ENCODE measurements at regions not wholly inside any gene's neighbourhood (a gene's known extent, or its start where the extent isn't known, plus 50 kb on each side); places are given as distances from the start of the nearest gene placed in this dataset.

- intact Hi-C loops (cut with DNase I), result no loop called here
- no peaks in the 10 kb centered on the region for H3K9me3 ChIP-seq
- DNase-seq (no peak), ATAC-seq (peak; percentile 47)
- H3K36me3 ChIP-seq, result no peaks in the 10 kb centered on the region
- H3K27me3 ChIP-seq, result no peaks in the 10 kb centered on the region
- no peaks in the 10 kb centered on the region for H3K4me1 ChIP-seq
- TF ChIP-seq CTCF (IDR thresholded peaks at IDR 0.05), result no peak
- no peak overlapping the region for H3K27ac ChIP-seq
- no peak overlapping the region for H3K4me3 ChIP-seq
Observed at GRCh38 chr15:95887666-95888390, 442.7 kb upstream of the NR2F2 start.

GRCh38 chr15:95888762-95889161, 441.7 kb upstream of the NR2F2 start:
- intact Hi-C loops (cut with DNase I), result no loop called here

DNA sequence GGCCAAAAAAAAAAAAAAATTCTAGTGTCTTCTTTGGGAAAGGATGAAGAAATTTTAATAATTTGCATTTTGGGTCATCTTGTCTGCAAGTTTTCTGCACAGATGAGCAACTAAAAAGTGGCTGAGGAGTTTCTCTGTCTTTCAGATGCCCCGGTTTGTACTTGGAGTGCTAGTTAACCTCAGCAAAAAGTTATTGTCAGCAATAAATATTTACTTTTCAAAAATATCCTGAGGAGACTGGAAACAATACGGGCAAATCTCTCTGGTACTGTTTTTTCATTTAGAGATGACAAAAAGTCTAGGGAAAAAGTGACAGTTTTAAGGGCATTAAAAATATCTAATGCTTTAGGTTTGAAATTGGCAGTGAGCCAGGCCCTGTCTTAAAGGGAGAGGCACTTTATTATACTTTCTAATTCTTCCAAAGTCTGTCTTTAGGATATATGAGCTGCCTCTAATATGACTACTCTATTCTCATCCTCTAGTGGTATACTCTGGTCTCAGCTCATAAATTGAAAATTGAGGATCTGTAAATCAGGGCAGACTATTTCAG, 436.0 kb upstream of the NR2F2 start:
- no peaks in the 10 kb centered on the region for H3K27me3 ChIP-seq
- no peak for TF ChIP-seq CTCF (IDR thresholded peaks at IDR 0.05)
- no peak overlapping the region for H3K4me3 ChIP-seq
- H3K27ac ChIP-seq, result no peak overlapping the region
- H3K4me1 ChIP-seq, result no peaks in the 10 kb centered on the region
- ATAC-seq, result no peak
- no peaks in the 10 kb centered on the region for H3K9me3 ChIP-seq
- H3K36me3 ChIP-seq, result no peaks in the 10 kb centered on the region
- no peak for DNase-seq
- intact Hi-C loops (cut with DNase I), result no loop called here

More at GRCh38 chr15:95888762-95889161, 441.7 kb upstream of the NR2F2 start:
- no peak for DNase-seq
- H3K9me3 ChIP-seq, result no peaks in the 10 kb centered on the region
- no peaks in the 10 kb centered on the region for H3K27me3 ChIP-seq
- no peak overlapping the region for H3K4me3 ChIP-seq
- ATAC-seq, result no peak
- TF ChIP-seq CTCF (IDR thresholded peaks at IDR 0.05), result no peak
- H3K27ac ChIP-seq, result no peak overlapping the region
- no peaks in the 10 kb centered on the region for H3K36me3 ChIP-seq
- no peaks in the 10 kb centered on the region for H3K4me1 ChIP-seq

DNA sequence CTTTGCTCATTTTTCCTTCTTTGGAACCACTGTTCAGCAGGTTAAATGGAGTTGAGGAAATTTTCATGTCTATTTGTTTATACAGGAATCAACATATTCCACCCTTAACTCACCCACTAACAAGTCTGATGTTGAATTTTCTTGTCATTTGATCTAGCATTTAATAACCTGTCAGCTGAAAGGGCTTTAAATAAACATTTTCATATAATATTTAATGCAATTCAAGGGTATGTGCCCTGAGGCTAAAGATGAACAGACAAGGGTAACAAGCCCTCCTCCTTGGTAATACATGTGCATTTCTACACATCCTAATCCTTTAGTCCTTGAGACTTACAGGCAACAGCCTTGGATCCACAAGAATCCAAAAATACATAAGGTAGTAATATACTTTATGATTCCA, 435.0 kb upstream of the NR2F2 start:
- no peak for DNase-seq
- no peak for ATAC-seq
- Histone ChIP-seq H3K27ac (no peak overlapping the region), H3K4me1 (no peaks in the 10 kb centered on the region), H3K9me3 (no peaks in the 10 kb centered on the region), H3K36me3 (no peaks in the 10 kb centered on the region), H3K27me3 (no peaks in the 10 kb centered on the region), H3K4me3 (no peak overlapping the region)
- intact Hi-C loops (cut with DNase I), result no loop called here
- no peak for TF ChIP-seq CTCF (IDR thresholded peaks at IDR 0.05)

DNA sequence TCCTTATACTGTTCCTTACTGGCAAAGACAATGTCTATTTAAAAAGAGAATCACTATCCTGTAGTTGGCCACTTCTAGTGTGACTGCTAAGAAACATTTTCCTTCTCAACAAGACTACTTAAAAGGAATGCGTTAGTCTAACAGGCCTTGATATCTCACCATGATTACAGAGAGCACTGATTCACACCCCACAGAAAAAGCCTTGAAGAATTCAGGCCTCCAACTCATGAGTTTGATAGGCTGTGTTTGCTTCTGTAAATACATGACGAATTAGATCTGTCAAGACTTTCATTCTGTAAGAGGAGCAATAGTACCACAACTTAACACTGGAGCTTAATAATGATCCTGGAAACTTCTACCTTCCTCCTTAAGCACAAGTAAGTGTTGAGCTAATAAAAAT, 432.8 kb upstream of the NR2F2 start:
- no peak for ATAC-seq
- H3K27ac ChIP-seq, result no peak overlapping the region

More for the DNA sequence above, 432.8 kb upstream of the NR2F2 start:
- TF ChIP-seq CTCF (IDR thresholded peaks at IDR 0.05), result no peak
- H3K27me3 ChIP-seq, result no peaks in the 10 kb centered on the region
- H3K4me3 ChIP-seq, result no peak overlapping the region
- no peaks in the 10 kb centered on the region for H3K9me3 ChIP-seq
- DNase-seq, result no peak
- no peaks in the 10 kb centered on the region for H3K36me3 ChIP-seq
- no peaks in the 10 kb centered on the region for H3K4me1 ChIP-seq
- intact Hi-C loops (cut with DNase I), result no loop called here
